ENCODE measurements at regions not wholly inside any gene's neighbourhood (a gene's known extent, or its start where the extent isn't known, plus 50 kb on each side); places are given as distances from the start of the nearest gene placed in this dataset.

DNA sequence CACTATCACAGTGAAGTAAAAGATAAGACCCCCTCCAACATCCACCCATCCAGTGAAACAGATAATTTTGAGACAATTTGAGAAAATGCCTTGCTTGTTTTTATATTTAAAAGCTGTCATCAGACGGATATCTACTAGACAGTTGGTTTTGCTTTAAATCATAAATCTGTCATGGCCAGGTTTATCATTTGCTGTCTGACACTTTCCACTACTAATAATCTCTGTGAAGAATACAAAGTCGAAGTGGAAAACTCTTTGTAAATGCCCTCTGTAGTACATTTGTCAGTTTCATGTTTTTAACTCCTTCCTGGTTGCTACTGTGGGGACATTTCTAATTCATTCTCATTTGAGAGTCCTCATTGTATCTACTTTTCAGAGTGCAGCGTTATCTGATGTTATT lies 1606.2 kb upstream of the PCDH7 start:
- TF ChIP-seq, protein P1, sequence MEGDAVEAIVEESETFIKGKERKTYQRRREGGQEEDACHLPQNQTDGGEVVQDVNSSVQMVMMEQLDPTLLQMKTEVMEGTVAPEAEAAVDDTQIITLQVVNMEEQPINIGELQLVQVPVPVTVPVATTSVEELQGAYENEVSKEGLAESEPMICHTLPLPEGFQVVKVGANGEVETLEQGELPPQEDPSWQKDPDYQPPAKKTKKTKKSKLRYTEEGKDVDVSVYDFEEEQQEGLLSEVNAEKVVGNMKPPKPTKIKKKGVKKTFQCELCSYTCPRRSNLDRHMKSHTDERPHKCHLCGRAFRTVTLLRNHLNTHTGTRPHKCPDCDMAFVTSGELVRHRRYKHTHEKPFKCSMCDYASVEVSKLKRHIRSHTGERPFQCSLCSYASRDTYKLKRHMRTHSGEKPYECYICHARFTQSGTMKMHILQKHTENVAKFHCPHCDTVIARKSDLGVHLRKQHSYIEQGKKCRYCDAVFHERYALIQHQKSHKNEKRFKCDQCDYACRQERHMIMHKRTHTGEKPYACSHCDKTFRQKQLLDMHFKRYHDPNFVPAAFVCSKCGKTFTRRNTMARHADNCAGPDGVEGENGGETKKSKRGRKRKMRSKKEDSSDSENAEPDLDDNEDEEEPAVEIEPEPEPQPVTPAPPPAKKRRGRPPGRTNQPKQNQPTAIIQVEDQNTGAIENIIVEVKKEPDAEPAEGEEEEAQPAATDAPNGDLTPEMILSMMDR (conservative IDR thresholded peaks at IDR 0.05 in 1 of 2, IDR thresholded peaks at IDR 0.05 in 1 of 2; ENCODE audit: low read depth in 1 of 2, low read length in 2 of 2) = no peak
- no peak for TF ChIP-seq EZH2 (IDR thresholded peaks at IDR 0.05; ENCODE audit: low read length, missing control alignments)

Data from fibroblast of lung (primary cell).